Glutamatergic neuron (in vitro differentiated cells): ENCODE measurements at regions not wholly inside any gene's neighbourhood (a gene's known extent, or its start where the extent isn't known, plus 50 kb on each side); places are given as distances from the start of the nearest gene placed in this dataset.

Experiments
- DNase-seq: peaks from one replicate; pipeline ENCODE4 v3.0.0; 2022
- H3K27ac Mint-ChIP-seq: one replicate; pipeline ENCODE4 v1.8.0; 2020; ENCODE audit warnings: mild to moderate bottlenecking, mixed read lengths, inconsistent platforms; ENCODE audit not compliant: unreplicated experiment
- H3K27me3 Mint-ChIP-seq: one replicate; pipeline ENCODE4 v1.8.0; 2020; ENCODE audit warnings: mild to moderate bottlenecking, moderate library complexity, mixed read lengths, inconsistent platforms; ENCODE audit not compliant: unreplicated experiment
- H3K36me3 Mint-ChIP-seq: one replicate; pipeline ENCODE4 v1.8.0; 2020; ENCODE audit warnings: mild to moderate bottlenecking, mixed read lengths, inconsistent platforms; ENCODE audit not compliant: unreplicated experiment
- H3K4me1 Mint-ChIP-seq: one replicate; pipeline ENCODE4 v1.8.0; 2020; ENCODE audit warnings: mild to moderate bottlenecking, low read depth, mixed read lengths, inconsistent platforms; ENCODE audit not compliant: unreplicated experiment
- H3K4me3 Mint-ChIP-seq: one replicate; pipeline ENCODE4 v1.8.0; 2020; ENCODE audit warnings: mild to moderate bottlenecking, mixed read lengths, inconsistent platforms; ENCODE audit not compliant: unreplicated experiment
- H3K9me3 Mint-ChIP-seq: one replicate; pipeline ENCODE4 v1.8.0; 2020; ENCODE audit warnings: mild to moderate bottlenecking, moderate library complexity, mixed read lengths, inconsistent platforms; ENCODE audit not compliant: unreplicated experiment
- TF ChIP-seq, protein P1 (sequence below): fragments of 200-600 bp; sonication (generic); IDR thresholded peaks from one replicate; pipeline ENCODE4 v1.5.0; 2021; ENCODE audit not compliant: partially characterized antibody, unreplicated experiment

DNA sequence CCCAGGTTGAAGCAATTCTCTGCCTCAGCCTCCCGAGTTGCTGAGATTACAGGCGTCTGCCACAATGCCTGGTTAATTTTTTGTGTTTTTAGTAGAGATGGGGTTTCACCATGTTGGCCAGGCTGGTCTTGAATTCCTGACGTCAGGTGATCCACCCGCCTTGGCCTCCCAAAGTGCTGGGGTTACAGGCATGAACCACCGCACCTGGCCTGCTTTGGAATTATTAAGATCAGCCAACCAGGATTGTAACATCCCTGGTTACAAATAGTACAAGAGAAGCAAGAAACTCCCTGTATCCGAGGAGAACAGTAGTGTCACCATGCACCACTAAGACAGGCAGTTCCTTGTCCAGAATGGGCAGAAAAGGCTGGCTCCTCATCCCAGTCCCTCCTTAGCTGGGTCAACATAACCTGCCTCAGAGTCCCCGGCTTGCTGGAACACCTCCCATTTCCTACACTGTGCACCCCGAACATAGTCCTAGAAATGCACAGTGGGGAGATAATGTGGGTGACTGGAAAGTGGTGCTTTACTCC is 77.2 kb upstream of the INCENP start:
- H3K9me3 Mint-ChIP-seq = no peaks in the 10 kb centered on the region
- H3K4me1 Mint-ChIP-seq = no peaks in the 10 kb centered on the region
- TF ChIP-seq, protein P1, sequence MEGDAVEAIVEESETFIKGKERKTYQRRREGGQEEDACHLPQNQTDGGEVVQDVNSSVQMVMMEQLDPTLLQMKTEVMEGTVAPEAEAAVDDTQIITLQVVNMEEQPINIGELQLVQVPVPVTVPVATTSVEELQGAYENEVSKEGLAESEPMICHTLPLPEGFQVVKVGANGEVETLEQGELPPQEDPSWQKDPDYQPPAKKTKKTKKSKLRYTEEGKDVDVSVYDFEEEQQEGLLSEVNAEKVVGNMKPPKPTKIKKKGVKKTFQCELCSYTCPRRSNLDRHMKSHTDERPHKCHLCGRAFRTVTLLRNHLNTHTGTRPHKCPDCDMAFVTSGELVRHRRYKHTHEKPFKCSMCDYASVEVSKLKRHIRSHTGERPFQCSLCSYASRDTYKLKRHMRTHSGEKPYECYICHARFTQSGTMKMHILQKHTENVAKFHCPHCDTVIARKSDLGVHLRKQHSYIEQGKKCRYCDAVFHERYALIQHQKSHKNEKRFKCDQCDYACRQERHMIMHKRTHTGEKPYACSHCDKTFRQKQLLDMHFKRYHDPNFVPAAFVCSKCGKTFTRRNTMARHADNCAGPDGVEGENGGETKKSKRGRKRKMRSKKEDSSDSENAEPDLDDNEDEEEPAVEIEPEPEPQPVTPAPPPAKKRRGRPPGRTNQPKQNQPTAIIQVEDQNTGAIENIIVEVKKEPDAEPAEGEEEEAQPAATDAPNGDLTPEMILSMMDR = no peak
- H3K36me3 Mint-ChIP-seq = no peaks in the 10 kb centered on the region
- DNase-seq = no peak
- no peak overlapping the region for H3K4me3 Mint-ChIP-seq
- no peaks in the 10 kb centered on the region for H3K27me3 Mint-ChIP-seq
- no peak overlapping the region for H3K27ac Mint-ChIP-seq

DNA sequence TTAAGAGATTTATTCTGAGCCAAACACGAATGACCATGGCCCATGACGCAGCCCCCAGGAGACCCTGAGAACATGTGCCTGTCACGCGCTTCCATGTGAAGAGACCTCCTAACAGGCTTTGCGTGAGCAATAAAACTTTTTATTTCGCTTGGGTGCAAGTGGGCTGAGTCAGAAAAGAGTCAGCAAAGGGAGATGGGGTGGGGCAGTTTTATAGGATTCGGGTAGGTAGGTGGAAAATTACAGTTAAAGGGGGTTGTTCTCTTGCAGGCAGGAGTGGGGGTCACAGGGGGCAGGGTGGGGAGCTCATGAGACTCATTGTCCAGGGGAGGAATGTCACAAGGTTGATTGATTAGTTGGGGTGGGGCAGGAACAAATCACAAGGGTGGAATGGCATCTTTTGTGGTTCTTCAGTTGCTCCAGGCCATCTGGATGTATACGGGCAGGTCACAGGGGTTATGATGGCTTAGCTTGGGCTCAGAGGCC is 77.2 kb upstream of the FTH1 start:
- H3K36me3 Mint-ChIP-seq = no peaks in the 10 kb centered on the region
- H3K4me1 Mint-ChIP-seq = no peaks in the 10 kb centered on the region
- H3K4me3 Mint-ChIP-seq = no peak overlapping the region
- no peak overlapping the region for H3K27ac Mint-ChIP-seq
- no peaks in the 10 kb centered on the region for H3K27me3 Mint-ChIP-seq
- TF ChIP-seq, protein P1 = no peak
- no peak for DNase-seq
- no peaks in the 10 kb centered on the region for H3K9me3 Mint-ChIP-seq

DNA sequence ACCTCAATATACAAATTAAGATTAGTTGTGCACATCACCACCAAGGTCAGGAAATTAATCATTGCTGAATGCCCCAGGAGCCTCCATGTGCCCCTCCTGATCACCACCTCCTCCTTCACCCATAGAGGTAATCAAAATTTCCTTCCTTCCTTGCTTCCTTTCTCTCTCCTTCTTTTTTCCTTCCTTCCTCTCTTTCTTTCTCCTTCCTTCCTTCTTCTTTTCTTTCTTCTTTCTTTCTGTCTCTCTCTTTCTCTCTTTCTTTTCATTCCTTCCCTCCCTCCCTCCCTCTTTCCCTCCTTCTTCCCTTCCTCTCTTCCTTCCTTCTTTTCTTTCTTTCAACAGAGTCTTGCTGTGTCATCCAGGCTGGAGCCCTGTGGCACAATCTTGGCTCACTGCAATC is 67.9 kb upstream of the FTH1 start:
- no peaks in the 10 kb centered on the region for H3K4me1 Mint-ChIP-seq
- peaks cover 2% of the 10 kb centered on the region for H3K9me3 Mint-ChIP-seq
- H3K36me3 Mint-ChIP-seq = peaks cover 6% of the 10 kb centered on the region
- no peak overlapping the region for H3K27ac Mint-ChIP-seq
- TF ChIP-seq, protein P1 = no peak
- H3K4me3 Mint-ChIP-seq = no peak overlapping the region
- no peak for DNase-seq
- H3K27me3 Mint-ChIP-seq = peaks cover 2% of the 10 kb centered on the region

DNA sequence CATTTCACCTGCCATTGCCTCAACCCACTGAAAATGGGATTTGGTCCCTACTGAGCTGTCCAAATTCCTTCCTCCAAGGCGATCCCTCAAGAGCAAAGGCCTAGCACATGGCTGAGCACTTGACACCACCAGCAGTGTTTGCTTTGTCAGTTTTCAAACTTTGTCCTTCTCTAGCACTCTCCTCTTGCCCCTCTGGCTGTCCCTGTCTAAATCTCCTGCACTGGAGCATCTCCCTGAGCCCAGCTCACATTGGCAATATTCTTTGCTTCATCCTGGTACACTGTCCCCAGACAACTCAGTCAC is 66.6 kb upstream of the FTH1 start:
- Mint-ChIP-seq H3K4me3 (no peak overlapping the region), H3K4me1 (no peaks in the 10 kb centered on the region), H3K27me3 (peaks cover 2% of the 10 kb centered on the region), H3K36me3 (peaks cover 6% of the 10 kb centered on the region), H3K27ac (no peak overlapping the region), H3K9me3 (peaks cover 2% of the 10 kb centered on the region)
- DNase-seq = no peak
- TF ChIP-seq, protein P1 = no peak

DNA sequence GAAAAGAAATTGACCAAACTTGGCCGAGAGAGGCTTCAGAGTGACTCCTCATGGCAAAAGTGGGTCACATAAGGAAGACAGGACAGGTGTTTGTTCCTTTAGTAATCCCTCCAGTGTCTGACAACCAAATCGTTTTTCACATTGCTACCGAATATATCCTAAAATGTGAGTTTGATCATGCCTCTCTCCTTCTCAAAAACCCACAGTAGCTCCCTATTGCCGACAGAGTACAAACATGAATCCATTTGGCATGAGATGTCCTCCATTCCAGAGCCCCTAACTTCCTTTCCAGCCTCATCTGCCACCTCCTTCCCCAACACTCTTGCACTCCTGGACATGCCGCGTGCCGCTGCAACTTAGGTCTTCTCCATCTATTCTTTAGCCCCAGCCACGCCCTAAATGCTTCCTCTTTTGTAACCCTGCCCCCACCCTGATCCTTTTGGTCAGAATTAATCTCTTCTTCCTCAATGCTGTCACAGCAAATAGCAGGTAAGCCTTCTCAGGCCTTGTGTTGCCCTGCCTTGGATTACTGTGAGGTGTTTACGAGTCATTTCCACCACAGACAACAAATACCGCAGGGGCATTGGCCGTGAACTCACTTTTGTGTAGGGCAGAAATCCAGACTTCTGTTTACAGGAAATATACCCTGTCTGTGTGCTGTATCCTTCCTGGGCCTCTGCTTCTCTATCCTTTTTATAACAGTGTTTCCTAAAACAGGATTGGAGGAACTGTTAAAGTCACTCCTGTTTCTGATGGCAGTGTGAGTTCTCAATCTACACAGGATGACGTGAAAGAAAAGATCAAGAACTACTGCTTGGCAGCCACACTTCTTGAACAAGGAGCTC is 66.0 kb upstream of the FTH1 start:
- H3K36me3 Mint-ChIP-seq = peaks cover 6% of the 10 kb centered on the region
- H3K27me3 Mint-ChIP-seq = peaks cover 2% of the 10 kb centered on the region
- H3K27ac Mint-ChIP-seq = no peak overlapping the region
- TF ChIP-seq, protein P1 = no peak
- no peak for DNase-seq
- peaks cover 2% of the 10 kb centered on the region for H3K9me3 Mint-ChIP-seq
- H3K4me1 Mint-ChIP-seq = no peaks in the 10 kb centered on the region
- H3K4me3 Mint-ChIP-seq = no peak overlapping the region
